Mesodermal cell (in vitro differentiated cells): ENCODE measurements at regions not wholly inside any gene's neighbourhood (a gene's known extent, or its start where the extent isn't known, plus 50 kb on each side); places are given as distances from the start of the nearest gene placed in this dataset.
"Not testable (repeated sequence)": the region's sequence is repeated elsewhere in the genome, so short reads cannot be mapped to it uniquely, and the experiment has no call there.

Experiments used
- H3K27ac ChIP-seq: 2 replicates; pipeline ENCODE4 v1.7.0; 2013; ENCODE audit warnings: mild to moderate bottlenecking, low read depth, low read length, moderate library complexity; ENCODE audit not compliant: severe bottlenecking
- H3K36me3 ChIP-seq: 2 replicates; pipeline ENCODE4 v1.7.1; 2013; ENCODE audit warnings: mild to moderate bottlenecking, low read length, moderate library complexity; ENCODE audit not compliant: control insufficient read depth, insufficient read depth
- H3K4me1 ChIP-seq: one replicate; pipeline ENCODE4 v1.7.1; 2013; ENCODE audit warnings: mild to moderate bottlenecking, low read length; ENCODE audit not compliant: insufficient read depth, control insufficient read depth, poor library complexity, severe bottlenecking
- H3K4me3 ChIP-seq: 2 replicates; pipeline ENCODE4 v1.7.0; 2013; ENCODE audit warnings: low read length, control low read depth, mild to moderate bottlenecking; ENCODE audit not compliant: insufficient read depth, poor library complexity, severe bottlenecking; ENCODE audit errors: extremely low read depth
- H3K9me3 ChIP-seq: 2 replicates; pipeline ENCODE4 v1.7.1; 2013; ENCODE audit warnings: mild to moderate bottlenecking, low read length, moderate library complexity; ENCODE audit not compliant: control insufficient read depth
- WGBS, 2 experiments: methylation state at CpG; one replicate each; pipeline ENCODE4 v1.1.5; 2013; ENCODE audit warnings: missing lambda C conversion rate in 2 of 2; ENCODE audit not compliant: insufficient coverage in 2 of 2; 5-methylcytosine and 5-hydroxymethylcytosine counted together

DNA sequence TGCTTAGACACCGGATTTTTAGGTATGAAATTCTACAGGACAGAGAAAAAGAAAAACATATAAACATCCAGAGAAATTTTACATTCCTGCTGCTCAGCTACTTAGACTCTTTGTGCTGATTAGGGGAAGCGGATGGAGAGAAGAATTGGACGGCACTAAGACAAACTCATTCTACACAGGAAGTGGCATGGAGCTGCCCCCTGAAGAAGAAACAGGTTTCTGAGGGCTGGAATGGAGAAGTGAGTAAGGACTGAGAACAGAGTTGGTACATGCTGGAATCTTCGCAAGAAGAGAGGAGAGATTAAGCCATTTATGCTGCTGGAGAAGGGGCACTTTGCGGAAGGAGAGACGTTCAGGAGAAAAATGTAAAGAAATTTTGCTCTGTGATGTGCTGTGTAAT is 253.0 kb upstream of the ERBB4 start:
- Histone ChIP-seq H3K4me3 (no peak overlapping the region), H3K4me1 (no peaks in the 10 kb centered on the region), H3K9me3 (no peaks in the 10 kb centered on the region), H3K27ac (no peak overlapping the region), H3K36me3 (no peaks in the 10 kb centered on the region)
- WGBS, 2 experiments: 92 to 100% methylated on average over 1 to 3 of the region's 6 CpGs

DNA sequence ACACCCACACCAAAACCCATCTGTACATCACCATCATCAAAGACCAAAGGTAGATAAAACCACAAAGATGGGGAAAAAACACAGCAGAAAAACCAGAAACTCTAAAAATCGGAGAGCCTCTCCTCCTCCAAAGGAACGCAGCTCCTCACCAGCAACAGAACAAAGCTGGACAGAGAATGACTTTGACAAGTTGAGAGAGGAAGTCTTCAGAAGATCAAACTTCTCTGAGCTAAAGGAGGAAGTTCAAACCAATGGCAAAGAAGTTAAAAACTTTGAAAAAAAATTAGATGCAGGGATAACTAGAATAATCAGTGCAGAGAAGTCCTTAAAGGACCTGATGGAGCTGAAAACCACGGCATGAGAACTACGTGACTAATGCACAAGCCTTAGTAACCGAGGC is 247.5 kb upstream of the ERBB4 start:
- H3K9me3 ChIP-seq, H3K4me1 ChIP-seq, H3K36me3 ChIP-seq, H3K4me3 ChIP-seq, H3K27ac ChIP-seq: not testable (repeated sequence)
- 83 to 96% methylated on average over 1 to 3 of the region's 5 CpGs for WGBS, 2 experiments

DNA sequence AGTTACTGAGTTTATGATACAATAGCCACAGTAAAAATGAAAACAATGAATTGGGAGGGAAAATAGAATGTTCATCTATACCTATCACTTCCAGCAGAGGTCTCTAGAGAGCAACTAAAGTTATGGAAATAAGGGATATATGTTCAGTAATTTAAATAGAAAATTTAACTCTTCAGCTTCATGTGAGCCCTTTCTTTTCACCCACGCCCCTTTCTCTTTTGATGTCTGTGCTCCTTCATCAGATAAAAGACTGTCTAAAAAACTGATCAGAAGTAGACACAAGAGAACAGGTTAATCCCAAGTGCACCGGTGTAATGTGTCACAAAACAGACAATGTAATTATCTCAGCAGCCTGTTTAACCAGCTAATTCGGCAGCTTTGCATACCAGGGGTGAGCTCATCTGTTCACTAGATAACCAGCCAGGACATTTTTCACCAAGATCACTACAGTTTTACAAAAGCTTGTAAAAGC is 238.5 kb upstream of the ERBB4 start:
- no peaks in the 10 kb centered on the region for H3K36me3 ChIP-seq
- H3K4me3 ChIP-seq: no peak overlapping the region
- 57 to 61% methylated on average over 3 of the region's 3 CpGs for WGBS, 2 experiments
- peaks cover 5% of the 10 kb centered on the region for H3K4me1 ChIP-seq
- H3K27ac ChIP-seq: no peak overlapping the region
- no peaks in the 10 kb centered on the region for H3K9me3 ChIP-seq

DNA sequence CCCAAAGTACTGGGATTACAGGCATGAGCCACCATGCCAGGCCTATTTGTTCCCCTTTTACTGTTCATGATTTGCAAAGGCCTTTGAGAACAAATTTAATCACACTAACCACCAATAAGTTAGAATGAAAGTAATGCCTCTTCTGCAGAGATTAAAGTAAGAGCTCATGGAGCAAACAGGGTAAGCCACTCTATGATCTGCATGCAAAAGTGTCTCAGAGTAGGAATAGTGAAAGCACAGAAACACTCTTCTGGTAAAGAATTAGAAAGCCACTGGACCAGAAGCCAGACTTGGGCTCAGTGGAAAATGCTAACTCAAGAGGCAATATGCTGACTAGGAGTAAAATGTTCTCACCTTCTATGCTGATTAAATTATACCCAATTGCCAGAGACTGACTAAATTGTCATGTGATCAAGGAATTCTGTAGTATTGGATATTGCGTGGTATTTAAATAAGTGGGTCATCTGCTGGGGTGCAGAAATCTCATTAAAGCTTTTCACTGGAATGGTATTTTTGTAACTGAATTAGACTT is 235.3 kb upstream of the ERBB4 start:
- Histone ChIP-seq H3K9me3 (no peaks in the 10 kb centered on the region), H3K36me3 (no peaks in the 10 kb centered on the region), H3K4me1 (peaks cover 5% of the 10 kb centered on the region), H3K4me3 (no peak overlapping the region), H3K27ac (no peak overlapping the region)
- 100% methylated on average over 1 of the region's 1 CpG; no CpG with 5 or more reads in 1 of the 2 experiments for WGBS, 2 experiments

DNA sequence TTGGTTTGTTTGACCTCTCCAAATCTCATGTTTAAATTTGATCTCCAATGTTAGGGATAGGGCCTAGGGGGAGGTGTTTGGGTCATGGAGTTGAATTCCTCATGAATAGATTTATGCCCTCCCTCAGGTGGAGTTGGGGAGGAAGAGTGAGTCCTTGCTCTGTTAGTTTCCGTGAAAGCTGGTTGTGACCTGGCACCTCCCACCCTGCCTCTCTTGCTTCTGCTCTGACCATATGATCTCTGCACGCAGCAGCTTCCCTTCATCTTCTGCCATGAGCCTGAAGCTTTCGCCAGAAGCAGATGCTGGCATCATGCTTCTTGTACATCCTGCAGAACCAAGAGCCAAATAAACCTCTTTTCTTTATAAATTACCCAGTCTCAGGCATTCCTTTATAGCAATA is 231.6 kb upstream of the ERBB4 start:
- H3K36me3 ChIP-seq: no peaks in the 10 kb centered on the region
- H3K9me3 ChIP-seq: no peaks in the 10 kb centered on the region
- H3K4me3 ChIP-seq: no peak overlapping the region
- H3K27ac ChIP-seq: no peak overlapping the region
- WGBS, 2 experiments: 77 to 83% methylated on average over 1 to 3 of the region's 3 CpGs
- H3K4me1 ChIP-seq: no peaks in the 10 kb centered on the region

DNA sequence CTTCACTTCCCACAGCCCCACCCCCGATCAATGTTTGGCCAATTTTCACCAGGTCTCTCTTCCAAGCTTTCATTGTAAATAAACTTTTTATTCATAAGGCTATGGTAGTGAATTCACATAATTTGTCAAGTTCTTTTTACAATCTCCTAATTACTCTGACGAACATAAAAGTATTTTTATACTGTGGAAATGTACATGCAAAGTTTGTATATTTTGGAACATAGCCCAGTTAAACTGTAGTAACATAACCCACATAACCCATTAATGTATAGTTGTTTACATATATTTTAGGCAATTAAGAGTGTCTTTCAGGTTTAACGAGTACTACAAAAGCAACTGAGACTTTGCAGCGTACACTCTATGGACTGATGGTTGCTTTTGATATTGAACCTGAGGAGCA is 228.3 kb upstream of the ERBB4 start:
- Histone ChIP-seq H3K4me1 (no peaks in the 10 kb centered on the region), H3K27ac (no peak overlapping the region), H3K4me3 (no peak overlapping the region), H3K36me3 (no peaks in the 10 kb centered on the region), H3K9me3 (no peaks in the 10 kb centered on the region)
- WGBS, 2 experiments: 100% methylated on average over 2 of the region's 4 CpGs; no CpG with 5 or more reads in 1 of the 2 experiments

DNA sequence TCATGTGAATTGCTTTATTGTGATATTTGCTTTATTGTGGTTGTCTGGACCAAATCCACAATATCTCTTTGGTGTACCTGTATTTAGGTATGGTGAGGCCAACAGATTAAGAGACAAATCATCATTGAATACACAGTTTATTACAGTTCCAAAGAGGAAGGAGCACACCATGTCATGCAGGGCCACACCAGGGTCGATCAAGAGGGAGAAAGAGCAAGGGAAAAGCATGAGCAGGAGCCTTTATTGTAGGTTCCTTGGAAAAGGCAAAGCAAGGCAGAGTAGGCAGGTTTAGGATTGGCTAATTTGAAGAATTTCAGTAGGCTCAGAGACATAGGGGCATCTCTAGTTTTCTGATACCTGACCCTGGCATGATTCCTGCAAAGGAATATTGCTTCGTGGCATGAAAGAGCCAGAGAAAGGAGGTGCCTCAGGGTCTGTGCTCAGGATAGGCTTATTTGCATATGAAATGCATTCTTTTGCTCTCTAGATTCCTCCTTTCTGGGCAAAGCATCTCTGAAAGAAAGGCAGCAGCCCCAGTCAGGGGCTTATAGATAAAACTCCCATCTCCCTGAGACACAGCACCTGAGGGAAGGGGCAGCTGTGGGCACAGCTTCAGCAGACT is 214.2 kb upstream of the ERBB4 start:
- WGBS, 2 experiments: 68 to 82% methylated on average over 1 to 2 of the region's 2 CpGs
- H3K36me3 ChIP-seq: no peaks in the 10 kb centered on the region
- no peak overlapping the region for H3K4me3 ChIP-seq
- no peak overlapping the region for H3K27ac ChIP-seq
- H3K9me3 ChIP-seq: peaks cover 2% of the 10 kb centered on the region
- no peaks in the 10 kb centered on the region for H3K4me1 ChIP-seq

DNA sequence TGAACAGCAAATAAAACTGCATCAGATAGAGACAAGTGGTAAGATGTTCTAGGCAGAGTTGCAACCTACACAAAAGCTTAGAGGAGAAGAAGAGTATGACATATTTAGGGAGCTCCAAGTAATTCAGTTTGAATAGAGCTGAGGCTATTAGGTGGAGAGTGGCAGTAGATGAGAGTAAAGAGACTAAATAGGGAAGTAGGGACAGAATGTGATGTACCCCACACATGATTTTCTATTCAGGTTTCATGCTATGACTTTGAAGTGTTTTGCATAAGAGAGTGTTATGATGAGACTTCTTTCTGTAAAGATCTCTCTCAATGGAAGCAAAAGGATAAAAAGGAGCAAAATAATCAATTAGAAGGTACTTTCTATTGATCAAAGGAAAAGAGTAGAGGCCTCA is 206.8 kb upstream of the ERBB4 start:
- H3K4me1 ChIP-seq: no peaks in the 10 kb centered on the region
- no peak overlapping the region for H3K4me3 ChIP-seq
- H3K36me3 ChIP-seq: no peaks in the 10 kb centered on the region
- H3K27ac ChIP-seq: no peak overlapping the region
- no peaks in the 10 kb centered on the region for H3K9me3 ChIP-seq

DNA sequence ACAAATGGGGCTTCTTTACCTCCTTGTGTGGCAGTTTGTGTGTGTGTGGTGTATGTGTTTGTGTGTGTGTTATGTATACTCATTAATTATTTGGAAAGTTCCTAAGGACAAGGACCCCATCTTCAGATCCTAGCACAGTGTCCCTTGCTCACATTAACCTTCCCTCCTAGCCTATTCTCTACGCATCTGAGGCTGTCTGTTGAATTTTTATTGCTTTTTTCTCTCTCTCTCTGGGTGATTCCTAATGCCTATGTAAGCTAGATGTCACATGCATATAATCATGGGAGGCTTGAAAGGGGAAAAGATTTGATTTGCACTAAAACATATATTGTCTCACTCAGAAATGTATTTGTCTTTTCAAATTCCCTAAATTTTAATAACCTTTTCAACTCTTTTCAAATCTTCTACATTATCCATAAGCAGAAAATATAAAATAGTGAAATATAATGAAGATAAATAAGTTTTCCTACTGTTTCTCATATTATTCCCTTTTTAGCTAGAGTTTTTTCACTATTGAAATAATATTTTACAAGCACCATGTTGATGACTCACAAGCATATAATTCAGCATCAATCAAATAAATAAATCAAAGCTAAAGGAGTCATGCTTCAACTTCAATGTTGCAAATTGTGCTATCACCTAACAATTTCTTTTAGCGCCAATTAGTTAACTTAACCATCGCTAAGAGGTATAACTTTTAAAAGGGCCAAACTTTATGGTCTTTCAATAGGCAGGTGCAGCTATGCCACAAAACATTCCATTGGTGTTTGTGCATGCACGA is 199.0 kb upstream of the ERBB4 start:
- no peaks in the 10 kb centered on the region for H3K4me1 ChIP-seq
- H3K36me3 ChIP-seq: no peaks in the 10 kb centered on the region
- no peak overlapping the region for H3K4me3 ChIP-seq
- 100% methylated on average over 2 of the region's 4 CpGs; no CpG with 5 or more reads in 1 of the 2 experiments for WGBS, 2 experiments
- H3K27ac ChIP-seq: no peak overlapping the region
- no peaks in the 10 kb centered on the region for H3K9me3 ChIP-seq

DNA sequence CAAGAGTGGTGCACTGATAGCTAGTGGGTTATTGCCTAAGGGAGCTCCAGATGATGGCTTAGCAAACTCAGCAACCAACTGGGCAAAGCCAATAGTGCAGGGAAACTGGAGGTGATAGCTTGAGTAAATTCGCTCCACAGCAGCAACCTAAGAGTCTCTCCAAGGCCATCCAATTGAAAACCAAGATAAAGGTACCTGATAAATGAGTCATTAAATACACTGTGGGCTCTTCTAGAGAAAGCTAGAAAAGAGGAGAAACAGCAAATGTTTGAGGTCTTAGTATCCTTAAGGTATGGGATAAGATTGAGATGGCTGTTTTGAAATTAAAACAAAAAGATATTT is 197.8 kb upstream of the ERBB4 start:
- Histone ChIP-seq H3K36me3 (no peaks in the 10 kb centered on the region), H3K4me1 (no peaks in the 10 kb centered on the region), H3K4me3 (no peak overlapping the region), H3K9me3 (no peaks in the 10 kb centered on the region), H3K27ac (no peak overlapping the region)
- no CpG with 5 or more reads among the region's 1 CpG for WGBS, 2 experiments

DNA sequence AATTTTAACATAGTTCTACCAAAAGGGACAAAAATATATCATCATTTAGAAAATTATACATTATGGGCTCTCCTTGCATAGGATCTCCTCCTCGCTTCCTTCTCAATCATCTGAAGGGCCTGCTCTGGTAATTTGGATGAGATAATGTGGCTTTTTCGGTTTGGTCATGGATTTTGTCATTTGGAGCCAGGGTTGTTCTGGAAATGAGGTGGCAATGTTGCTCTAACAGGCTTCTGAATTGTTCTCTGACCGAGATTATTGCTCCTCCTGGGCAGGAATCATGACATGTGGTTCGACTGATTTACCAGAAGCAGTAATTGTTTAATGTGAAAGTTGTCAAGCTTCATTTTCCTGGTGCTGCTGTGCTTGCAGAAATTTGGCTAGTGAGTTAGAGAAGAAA is 194.7 kb upstream of the ERBB4 start:
- Histone ChIP-seq H3K36me3 (no peaks in the 10 kb centered on the region), H3K9me3 (no peaks in the 10 kb centered on the region), H3K4me3 (no peak overlapping the region), H3K4me1 (no peaks in the 10 kb centered on the region), H3K27ac (no peak overlapping the region)
- 73 to 100% methylated on average over 1 to 2 of the region's 4 CpGs for WGBS, 2 experiments
